ENCODE measurements at regions not wholly inside any gene's neighbourhood (a gene's known extent, or its start where the extent isn't known, plus 50 kb on each side); places are given as distances from the start of the nearest gene placed in this dataset.

DNA sequence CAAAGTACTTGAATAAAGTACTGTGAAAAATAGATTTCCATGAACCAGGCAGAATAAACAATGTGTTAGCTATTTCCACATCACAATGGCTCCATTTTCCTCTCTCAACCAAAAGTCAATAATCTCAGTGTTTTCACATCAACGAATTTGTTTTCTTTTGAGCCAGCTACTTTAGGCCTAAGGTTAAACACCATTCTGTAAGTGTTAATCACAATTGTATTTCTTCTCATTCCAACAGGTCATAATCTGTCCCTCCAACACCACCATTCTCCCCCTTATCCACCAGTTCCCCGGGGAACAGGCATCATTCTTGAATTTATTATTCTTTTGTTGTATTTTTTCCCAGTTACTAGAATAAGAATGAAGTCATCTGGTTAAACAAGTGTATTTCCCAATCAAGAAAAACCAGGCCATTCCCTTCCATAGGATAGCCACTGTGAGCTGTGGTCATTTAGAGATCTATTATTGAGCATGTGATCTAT is 66.2 kb upstream of the PALMD start:
- TF ChIP-seq, protein P1, sequence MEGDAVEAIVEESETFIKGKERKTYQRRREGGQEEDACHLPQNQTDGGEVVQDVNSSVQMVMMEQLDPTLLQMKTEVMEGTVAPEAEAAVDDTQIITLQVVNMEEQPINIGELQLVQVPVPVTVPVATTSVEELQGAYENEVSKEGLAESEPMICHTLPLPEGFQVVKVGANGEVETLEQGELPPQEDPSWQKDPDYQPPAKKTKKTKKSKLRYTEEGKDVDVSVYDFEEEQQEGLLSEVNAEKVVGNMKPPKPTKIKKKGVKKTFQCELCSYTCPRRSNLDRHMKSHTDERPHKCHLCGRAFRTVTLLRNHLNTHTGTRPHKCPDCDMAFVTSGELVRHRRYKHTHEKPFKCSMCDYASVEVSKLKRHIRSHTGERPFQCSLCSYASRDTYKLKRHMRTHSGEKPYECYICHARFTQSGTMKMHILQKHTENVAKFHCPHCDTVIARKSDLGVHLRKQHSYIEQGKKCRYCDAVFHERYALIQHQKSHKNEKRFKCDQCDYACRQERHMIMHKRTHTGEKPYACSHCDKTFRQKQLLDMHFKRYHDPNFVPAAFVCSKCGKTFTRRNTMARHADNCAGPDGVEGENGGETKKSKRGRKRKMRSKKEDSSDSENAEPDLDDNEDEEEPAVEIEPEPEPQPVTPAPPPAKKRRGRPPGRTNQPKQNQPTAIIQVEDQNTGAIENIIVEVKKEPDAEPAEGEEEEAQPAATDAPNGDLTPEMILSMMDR (IDR thresholded peaks at IDR 0.05): no peak
- TF ChIP-seq POLR2A (IDR thresholded peaks at IDR 0.05): no peak

Data from right lobe of liver (tissue), 4 donors.